D341Med (cell line): ENCODE measurements at regions not wholly inside any gene's neighbourhood (a gene's known extent, or its start where the extent isn't known, plus 50 kb on each side); places are given as distances from the start of the nearest gene placed in this dataset.

ENCODE experiments used
- DNase-seq: peaks from one replicate; pipeline ENCODE4 v3.0.0; 2012; ENCODE audit warnings: low spot score

DNA sequence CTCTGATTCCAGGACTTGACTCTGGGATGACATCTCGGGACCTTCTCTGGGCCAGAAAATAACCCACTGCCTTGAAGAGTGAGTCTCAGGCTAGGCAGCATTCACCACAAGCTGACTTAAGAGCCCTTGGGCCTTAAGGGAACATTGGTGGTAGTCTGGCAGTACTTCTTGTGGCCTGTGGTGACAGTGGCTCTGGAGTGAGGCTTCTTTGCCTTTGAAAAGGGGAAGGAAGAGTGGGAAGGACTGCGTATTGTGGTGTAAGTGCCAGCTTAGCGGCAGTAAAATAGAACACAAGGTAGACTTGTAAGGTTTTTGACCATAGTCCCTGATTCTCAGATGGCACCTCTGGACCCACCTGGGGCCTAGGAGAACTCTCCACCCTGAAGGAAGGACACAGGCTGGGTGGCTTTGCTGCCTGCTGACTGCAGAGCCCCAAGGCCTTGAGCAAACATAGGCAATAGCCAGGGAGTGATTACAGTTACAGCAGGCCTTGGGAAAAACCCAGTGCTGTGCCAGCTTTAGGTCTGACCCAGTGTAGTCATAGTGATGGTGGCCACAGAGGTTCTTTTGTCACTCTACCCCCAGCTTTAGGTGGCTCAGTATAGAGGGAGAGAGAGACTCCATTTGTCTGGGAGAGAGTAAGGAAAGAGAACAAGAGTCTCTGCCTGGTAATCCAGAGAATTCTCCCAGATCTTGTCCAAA, 483.9 kb downstream of the SH2D4B start:
- DNase-seq, result no peak

DNA sequence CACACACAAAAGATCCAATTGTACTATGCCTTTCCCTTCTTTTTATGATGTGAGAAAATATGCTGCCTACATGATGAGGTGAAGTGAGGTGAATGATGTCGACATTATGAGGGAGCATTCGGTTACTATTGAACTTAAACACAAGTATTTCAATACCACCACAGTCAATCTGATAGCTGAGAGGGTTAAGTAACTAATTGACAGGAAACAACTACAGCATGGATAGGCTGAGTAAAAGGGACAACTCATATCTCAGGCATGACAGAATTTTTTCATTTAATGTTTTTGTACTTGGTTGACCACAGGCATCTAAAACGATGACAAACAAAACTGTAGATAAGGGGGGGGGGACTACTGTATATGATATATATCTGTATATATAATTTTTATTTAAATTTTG, 488.9 kb downstream of the SH2D4B start:
- no peak for DNase-seq

DNA sequence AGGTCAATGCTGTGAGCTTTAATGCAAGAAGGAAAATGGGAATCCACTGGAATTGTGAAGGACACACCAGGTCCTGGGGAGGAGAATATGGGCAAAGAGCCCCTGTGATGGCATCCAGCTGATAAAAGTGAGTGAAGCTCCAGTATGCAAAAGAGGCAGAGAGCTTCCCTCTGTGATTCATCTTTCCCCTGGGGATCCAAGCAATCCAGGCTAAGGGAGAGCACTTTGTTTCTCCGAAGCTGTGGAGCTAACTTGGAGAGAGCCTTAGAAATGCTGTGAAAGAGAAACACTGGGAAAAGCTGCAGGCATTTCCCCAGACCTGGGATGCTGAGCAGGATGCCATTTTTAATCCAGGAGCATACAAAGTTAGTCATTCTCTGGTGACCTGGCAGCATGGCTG, 489.5 kb downstream of the SH2D4B start:
- DNase-seq, result no peak

DNA sequence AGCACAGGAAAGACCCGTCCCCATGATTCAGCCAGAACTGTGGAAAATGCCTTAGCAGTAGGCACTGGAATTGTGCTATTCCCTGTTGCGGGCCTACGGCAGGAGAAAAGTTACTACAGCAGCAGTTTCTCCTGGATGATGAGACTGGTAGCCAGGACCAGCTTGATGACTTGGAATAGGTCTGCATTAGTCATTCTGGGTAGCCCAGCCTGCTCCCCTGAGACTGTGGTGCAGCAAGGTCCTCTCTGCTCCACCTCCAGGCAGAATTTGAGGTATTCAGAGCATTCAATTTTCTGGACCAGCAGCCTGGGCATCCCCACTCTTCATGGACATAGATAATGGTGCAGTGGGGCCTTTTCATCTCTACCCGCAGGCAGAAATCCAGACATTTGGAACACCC, 490.0 kb downstream of the SH2D4B start:
- no peak for DNase-seq

DNA sequence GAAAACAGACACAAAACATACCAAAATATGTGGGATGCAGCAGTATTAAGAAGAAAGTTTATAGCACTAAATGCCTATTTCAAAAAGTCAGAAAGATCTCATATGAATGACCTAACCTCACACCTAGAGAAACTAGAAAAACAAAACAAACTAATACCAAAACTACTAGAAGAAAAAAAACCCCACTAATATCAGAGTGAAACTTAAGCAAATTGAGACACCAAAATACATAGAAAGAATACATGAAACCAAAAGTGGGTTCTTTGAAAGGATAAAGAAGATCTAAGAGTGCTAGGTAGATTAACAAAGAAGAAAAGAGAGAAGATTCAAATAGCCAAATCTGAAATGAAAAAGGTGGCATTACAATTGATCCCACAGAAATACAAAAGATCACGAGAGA, 494.1 kb downstream of the SH2D4B start:
- DNase-seq, result no peak

DNA sequence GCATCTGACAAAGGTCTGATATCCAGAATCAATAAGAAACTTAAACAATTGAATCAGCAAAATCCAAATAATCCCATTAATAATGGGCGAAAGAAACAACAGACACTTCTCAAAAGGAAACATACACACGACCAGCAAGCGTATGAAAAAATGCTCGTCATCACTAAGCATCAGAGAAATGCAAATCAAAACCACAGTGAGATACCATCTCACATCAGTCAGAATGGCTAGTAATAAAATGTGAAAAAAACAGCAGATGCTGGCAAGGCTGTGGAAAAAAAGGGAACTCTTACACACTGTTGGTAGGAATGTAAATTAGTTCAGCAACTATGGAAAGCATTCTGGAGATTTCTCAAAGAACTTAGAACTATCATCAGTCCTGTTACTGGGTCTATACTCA, 496.7 kb downstream of the SH2D4B start:
- DNase-seq, result no peak

DNA sequence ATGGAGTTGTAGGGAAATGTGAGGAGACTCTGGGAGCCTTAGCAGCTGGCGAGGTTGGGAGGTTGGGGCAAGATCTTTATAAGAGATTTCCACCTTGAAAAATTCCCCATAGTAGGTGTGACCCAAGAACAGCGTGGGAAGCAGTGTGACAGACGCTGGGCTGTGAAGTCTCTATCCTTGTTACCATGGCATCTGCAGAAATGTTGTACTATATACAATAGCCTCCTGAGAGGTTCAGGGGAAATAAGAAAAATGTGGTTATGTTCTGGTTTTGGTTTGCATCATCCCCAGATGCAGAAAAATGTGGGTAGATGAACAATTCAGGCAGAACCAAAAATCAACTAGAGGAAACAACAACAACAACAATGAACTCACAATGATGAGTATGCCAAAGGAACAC, 498.6 kb downstream of the SH2D4B start:
- no peak for DNase-seq

DNA sequence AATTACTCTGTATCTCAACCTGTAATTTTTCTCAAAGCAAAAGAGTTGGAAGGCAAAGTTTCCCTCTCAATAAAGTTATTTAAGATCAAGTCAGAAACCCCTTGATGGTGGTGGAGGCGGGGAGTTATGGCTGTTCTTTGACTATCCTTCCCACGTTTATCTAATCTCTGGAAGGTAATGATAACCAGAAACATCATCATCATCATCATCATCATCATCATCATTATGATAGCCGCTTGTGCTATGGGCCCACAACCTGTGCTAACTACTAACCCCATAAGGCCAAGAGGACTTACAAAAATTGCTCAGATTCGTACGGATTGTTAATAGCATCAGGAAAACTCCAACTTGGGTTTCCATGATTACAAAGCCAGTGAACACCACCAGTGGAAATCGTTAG, 502.3 kb downstream of the SH2D4B start:
- DNase-seq, result no peak

DNA sequence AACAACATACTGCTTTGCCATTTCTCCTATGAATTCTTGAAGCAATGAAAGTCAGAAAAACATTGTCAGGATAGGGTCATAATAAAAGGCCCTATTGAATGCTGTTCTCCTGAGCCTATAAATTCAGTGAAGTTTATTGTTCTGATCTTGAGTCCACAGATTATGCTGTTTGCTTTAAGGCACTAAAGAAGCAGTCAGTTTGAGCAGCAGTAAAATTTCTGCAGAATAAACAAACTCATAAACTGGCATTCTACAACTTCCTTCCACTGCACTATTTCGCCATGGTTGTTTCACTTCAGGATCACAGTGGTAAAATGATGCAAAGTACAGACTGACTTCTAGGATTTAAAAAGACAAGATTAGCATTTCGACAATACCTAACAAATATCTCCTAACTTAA, 503.2 kb downstream of the SH2D4B start:
- DNase-seq, result no peak

DNA sequence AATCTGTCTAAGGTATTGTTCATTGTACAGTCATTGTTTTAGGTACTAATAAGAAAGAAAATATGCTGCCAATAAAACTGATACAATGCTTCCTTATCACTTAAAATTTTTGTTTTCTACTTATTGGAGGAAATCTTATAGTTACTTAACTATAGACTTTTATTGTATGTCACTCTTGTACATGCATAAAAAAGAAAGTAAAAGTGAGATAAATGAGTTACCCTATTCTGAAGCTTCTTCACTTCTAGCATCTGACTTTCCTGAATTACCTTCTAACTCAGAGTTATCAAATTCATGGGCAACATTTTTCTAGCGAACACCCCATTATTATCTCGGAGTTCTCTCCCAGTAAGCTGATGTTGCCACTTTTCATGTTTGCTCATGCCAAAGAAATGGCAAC, 504.9 kb downstream of the SH2D4B start:
- DNase-seq, result no peak

DNA sequence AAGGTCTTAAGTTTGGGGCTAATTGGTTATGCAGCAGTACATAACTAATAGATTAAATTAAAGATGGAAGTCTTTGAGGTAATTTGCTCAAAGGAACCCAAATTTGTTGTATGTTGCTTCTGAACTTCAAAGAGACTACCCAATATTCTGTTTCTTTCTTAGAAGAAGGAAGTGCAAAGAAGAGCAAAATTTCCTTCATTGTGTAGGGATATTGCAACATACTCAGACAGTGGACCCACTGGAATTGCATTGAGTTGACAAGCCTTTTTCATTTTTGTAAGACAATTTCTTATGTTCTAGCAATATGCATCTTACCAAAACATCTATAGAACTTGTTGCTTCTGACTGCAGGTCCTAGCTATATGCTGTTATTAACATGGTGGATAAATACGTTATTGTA, 527.8 kb downstream of the SH2D4B start:
- DNase-seq, result no peak

DNA sequence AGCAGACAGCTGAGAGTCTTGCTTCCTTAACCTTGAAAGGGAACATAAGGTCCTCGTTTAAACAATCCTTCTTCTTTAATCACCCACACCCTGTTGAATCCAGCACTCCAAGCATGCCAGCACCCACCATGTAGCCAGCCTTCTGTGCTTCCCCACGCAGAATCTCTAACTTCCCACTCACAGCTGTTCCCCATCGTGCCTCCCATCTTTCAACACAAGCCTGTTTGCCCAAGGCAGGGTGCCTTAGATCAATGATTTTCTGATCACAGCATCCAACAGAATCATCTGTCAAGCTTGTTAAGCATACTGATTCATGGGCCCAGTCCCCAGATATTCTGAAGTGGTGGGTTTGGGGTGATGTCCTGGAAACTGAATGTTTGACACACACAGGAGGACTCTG, 530.8 kb downstream of the SH2D4B start:
- no peak for DNase-seq

DNA sequence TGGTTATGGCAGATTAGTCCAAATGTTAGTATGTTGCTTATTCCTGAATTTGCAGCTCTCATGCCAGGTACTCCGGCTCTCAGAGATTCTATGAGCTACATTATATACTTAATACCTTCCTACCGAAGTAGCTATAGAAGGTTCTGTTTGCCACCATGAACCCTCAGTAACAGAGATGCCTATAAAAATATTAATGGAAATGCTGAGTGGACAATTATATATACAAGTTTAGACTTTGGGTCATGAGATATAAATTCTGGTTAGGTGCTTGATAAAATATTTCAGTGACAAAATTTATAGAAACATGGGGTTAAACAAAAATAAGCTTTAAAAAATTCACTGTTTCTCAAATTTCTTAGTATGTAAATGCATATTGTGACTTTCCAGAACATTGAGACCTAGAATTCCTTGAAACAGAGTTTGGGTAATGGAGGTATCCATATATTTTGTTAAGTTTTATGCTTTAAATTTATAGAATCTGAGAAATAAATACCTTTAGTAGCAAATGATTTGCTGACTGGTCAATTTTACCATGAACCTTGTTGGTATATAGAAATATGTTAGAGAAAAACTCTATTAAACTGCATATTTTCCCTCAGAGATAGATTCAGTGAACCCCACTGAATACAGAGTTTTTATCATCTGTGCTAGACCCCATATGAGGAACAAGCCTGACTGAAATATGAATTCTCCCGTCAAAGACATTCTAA, 533.5 kb downstream of the SH2D4B start:
- DNase-seq, result no peak

DNA sequence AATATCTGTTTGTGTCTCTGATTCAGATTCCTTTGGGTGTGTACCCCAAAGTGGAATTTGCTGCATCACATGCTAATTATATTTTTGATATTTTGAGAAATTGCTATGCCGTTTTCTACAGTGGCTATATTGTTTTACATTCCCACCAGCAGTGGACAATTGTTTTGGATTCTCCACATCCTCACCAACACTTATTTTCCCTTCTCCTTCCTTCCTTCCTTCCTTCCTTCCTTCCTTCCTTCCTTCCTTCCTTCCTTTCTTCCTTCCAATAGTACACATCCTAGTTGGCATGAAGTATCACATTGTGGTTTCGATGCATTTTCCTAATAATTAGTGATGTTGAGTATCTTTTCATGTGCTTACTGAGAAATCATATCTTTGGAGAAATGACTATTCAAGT, 535.5 kb downstream of the SH2D4B start:
- no peak for DNase-seq

DNA sequence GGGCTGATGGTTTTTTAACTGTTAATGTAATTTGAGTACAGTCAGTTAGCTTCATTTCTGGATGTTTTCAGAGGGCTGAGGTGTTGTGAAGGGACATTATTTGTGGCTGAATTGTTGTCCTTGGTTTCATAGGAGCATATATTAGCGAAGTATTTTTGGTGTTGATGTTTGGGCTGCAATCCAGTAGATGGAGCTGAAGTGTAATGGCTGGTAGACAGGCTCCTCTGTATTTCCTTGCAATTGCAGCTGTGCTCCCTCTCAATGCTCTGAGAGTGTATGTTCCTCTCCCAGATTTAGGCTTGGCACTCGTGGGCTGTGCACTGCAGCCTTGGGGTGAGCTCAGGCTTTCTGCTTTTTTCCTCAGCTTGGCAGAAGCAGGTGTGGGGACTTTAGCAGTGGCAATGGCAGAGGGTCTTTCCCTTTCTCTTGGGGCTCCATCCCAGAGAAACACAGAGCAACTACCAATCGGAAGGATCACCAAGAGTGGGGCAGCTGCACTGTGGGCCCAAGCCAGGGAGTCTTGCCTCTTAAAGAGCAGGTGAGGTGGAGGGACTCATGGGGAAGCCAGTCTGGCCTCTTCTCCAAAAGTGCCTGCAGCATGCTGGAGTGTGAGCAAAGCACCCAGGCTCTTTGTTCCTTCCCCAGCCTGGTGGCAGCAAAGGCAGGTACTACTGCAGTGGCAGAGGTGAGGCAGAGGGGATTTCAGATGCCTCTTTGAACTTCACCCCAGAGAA, 544.4 kb downstream of the SH2D4B start:
- no peak for DNase-seq

DNA sequence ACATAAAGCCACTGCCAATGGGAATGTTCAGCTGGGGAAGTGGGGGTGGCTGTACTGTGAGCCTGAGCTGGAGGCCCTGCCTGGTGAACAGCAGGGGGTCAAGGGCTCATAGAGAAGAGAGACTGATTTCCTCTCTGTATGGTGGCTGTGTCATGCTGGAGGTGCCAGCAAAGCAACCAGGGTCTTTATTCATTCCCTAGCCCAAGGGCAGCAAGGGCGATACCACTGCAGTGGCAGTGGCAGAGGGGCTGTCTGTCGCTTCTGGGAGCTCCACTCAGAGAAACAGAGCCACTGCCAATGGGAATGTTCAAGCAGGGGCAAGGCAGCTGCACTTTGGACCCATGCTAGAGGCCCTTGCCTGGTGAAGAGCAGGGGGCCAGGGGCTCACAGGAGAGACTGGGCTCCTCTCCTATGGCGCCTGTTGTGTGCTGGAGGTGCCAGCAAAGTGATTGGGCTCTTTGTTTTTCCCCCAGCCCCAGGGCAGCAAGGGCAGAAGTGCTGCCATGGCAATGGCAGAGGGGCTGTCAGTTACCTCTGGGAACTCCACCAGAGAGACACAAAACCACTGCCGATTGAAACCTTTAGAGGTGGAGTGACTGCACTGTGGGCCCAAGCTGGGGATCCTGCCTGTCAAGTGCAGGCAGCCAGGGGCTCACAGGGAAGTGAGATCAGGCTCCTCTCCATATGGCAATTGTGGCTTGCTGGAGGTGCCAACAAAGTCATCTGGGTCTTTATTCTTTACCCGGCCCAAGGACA, 545.1 kb downstream of the SH2D4B start:
- DNase-seq, result no peak

DNA sequence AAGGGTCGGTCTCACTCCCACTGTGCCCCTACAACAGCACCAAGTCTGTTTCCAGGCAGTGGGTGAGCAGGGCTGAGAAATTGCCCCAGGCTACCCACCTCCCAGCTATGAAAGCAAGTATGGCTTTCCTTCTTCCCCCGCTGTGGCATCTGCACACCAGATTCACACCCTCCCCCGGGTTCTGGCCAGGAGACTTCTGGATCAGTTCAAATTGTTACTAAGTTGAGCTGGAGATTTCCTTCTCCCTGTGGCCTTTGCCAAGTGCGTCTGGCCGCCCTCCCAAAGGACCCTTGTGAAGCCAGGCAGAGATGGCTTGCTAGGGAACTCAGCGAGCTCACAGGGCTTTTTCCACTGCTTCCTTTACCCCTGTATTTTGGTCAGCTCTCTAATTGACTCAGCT, 555.4 kb downstream of the SH2D4B start:
- DNase-seq, result no peak

DNA sequence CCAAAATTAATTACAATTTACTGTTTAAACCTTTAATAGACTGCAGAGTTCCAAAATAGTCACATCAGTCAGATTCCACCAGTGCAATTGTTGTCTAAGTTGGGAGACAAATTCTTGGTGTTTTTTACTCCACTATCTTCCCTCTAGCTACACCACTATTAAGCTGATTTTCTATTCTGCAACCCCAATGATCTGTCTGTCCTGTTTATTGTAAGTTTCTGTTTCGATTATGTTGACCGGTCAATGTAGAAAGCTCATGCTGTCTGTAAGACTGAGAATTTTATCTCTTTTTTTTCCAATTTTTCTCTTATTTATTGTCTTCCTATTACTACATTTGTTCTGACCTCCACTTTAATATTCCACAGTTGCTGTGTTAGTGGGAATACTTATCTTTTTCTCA, 557.5 kb downstream of the SH2D4B start:
- no peak for DNase-seq

DNA sequence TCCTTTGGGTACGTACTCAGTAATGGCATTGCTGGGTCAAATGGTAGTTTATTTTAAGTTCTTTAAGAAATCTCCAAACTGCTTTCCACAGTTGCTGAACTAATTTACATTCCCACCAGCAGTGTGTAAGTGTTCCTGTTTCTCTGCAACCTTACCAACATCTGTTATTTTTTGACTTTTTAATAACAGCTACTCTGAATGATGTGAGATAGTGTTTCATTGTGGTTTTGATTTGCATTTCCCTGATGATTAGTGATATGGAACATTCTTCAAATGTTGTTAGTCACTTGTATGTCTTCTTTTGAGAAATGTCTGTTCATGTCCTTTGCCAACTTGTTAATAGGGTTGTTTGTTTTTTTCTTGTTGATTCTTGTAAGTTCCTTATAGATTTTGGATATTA, 558.9 kb downstream of the SH2D4B start:
- no peak for DNase-seq

DNA sequence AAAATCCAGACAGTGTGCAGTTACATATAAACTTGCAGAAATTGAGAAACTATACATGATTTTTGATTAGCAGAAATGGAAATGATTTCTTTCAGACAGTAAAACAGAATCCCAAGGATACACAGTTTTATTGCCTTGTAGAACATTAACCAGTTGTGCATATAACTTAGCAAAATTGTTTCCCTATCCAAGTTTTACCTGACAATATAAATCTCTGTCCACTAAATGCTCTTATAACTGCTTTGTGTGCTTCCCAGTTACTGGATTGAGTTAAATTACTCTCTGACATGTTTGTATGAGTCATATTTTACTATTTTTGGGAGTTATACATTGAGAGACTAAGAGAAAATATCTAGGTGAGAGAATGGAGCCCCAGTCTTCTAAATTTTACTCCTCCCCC, 563.4 kb downstream of the SH2D4B start:
- DNase-seq, result no peak

DNA sequence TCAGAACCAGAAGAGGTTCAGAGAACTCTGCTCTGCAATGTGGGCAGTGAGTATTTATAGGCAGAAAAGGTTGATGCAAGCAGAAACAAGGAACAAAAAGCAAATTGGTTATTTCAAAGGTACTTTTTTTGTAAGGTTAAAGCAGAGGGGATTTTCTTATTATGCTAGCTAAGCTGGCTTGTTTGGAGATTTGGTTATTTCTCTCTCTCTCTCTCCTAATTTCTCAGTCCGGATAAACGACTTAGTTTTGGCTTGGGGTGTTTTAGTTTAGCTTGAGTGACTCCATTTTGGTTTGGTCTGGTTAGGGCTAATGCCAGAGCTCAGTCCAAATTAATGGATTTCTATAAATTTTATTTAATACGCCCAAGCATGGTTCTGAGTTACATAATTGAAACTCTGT, 566.8 kb downstream of the SH2D4B start:
- DNase-seq, result no peak

DNA sequence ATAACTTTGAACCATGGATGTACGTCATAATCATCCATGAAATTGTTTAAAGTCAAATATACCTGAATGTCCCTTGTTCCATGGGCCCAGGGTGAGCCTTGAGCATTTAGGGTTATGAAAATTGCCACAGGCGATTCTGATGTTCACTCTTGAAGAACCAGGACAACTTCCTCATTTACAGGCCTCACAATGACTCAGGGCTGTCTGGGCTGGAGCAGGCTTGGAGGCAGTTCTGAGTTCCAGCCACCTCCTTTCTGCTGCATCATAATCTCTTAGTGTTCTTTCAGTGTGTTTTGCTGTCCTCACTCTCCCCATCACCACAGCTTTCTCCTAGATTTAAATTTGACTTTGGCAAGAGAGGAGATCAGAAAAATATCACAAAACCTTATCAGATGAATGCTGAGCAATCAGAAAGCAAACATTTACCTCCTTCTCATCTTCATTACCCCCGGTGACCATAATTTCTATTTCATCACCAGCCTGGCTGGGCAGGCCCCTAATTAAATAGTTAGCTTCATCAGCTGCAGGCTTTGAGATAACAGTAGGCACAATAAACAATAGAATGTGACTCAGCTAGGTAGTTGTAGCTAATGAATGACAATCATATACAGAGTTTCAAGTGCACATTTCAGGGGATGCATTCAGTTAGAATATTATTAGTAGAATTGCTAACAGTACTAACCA, 571.0 kb downstream of the SH2D4B start:
- DNase-seq, result no peak
